OCI-LY1 (cell line): ENCODE measurements at regions not wholly inside any gene's neighbourhood (a gene's known extent, or its start where the extent isn't known, plus 50 kb on each side); places are given as distances from the start of the nearest gene placed in this dataset.

ENCODE experiments used
- CTCF ChIP-seq: fragments of 200-600 bp; sonication (generic), shearing (Covaris generic); IDR thresholded peaks from 2 replicates; pipeline ENCODE4 v1.5.1; 2017; ENCODE audit warnings: mild to moderate bottlenecking, antibody characterized with exemption, low read length, moderate library complexity, mixed read lengths
- EZH2 ChIP-seq: fragments of 200-600 bp; sonication (generic), shearing (Covaris generic); IDR thresholded peaks from 2 replicates; pipeline ENCODE4 v1.8.0; 2017; ENCODE audit warnings: borderline replicate concordance, mixed run types, mild to moderate bottlenecking, antibody characterized with exemption, low read length, moderate library complexity, mixed read lengths

DNA sequence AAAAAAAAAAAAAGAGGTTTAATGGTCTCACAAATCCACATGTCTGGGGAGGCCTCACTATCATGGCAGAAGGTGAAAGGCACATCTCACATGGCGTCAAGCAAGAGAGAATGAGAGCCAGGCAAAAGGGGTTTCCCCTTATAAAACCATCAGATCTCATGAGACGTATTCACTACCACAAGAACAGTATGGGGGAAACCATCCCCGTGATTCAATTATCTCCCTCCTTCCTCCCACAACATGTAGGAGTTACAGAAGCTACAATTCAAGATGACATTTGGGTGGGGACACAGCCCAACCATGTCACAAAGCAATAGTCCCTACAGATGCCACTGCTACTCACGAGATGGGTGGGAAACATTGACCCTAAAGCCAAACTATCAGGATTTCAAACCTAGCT is 392.7 kb upstream of the ID2 start:
- TF ChIP-seq CTCF (no peak), EZH2 (no peak)
